Body of pancreas (tissue), 4 donors: ENCODE measurements at regions not wholly inside any gene's neighbourhood (a gene's known extent, or its start where the extent isn't known, plus 50 kb on each side); places are given as distances from the start of the nearest gene placed in this dataset.

Experiments used
- CTCF ChIP-seq, 7 experiments: fragments of 450-650 bp in 4 of 7; fragments of 200-600 bp in 3 of 7; sonication (generic) in 3 of 7; IDR thresholded peaks; one replicate each; pipeline ENCODE4 v1.5.1; 2016 to 2019; ENCODE audit warnings: antibody characterized with exemption in 7 of 7
- POLR2A ChIP-seq, 3 donors: fragments of 450-650 bp; IDR thresholded peaks; one replicate each; pipeline ENCODE4 v1.6.1; 2016; ENCODE audit warnings: antibody characterized with exemption in 3 of 3, mild to moderate bottlenecking in 2 of 3

- TF ChIP-seq CTCF (IDR thresholded peaks at IDR 0.05) = no peak
- TF ChIP-seq POLR2A (IDR thresholded peaks at IDR 0.05) = no peak
Measured at GRCh38 chr2:183967756-183968155, 630.6 kb upstream of the ZNF804A start.
